Stromal cell of bone marrow (primary cell): ENCODE measurements at regions not wholly inside any gene's neighbourhood (a gene's known extent, or its start where the extent isn't known, plus 50 kb on each side); places are given as distances from the start of the nearest gene placed in this dataset.
"Not testable (repeated sequence)": the region's sequence is repeated elsewhere in the genome, so short reads cannot be mapped to it uniquely, and the experiment has no call there.

ENCODE experiments used
- DNase-seq: peaks from one replicate; pipeline ENCODE4 v3.0.0-alpha.2; 2012; ENCODE audit warnings: low read depth

DNA sequence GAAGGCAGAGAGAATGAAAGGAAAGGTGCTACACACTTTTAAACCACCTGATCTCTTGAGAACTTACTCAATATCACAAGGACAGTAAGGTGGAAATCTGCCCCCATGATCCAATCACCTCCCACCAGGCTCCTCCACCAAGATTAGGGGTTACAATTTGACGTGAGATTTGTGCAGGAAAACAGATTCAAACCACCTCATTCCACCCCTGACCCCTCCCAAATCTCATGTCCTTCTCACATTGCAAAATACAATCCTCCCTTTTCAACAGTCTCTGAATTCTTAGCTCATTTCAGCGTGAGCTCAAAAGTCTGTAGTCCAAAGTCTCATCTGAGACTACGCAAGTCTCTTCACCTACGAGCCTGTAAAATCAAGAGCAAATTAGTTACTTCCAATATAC, 768.3 kb upstream of the COX7C start:
- no peak for DNase-seq

- DNase-seq: no peak
These were observed 752.4 kb upstream of the COX7C start for GRCh38 chr5:85865296-85865695.

GRCh38 chr5:85868070-85868469, 749.7 kb upstream of the COX7C start:
- DNase-seq: no peak

DNA sequence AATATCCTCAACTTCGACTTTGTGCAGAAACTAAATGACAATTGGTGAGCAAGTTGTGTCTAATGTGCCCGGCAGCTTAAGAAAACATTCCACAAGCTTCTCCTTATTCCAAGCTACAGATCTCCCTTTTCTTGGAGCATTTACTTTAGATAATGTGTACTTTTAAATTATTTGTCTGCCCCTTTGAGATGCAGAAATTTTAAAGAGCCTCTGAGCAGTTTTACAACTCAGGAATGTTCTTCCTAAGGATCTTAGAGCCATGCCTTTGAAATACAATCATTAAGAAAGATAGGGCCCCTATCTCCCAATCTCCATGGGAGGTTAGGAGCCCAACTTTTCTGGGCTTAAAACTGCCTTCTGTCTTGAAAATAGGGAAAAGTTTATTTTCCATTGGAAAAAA, 723.7 kb upstream of the COX7C start:
- no peak for DNase-seq

- DNase-seq: no peak
These were observed 721.2 kb upstream of the COX7C start for GRCh38 chr5:85896514-85896913.

DNA sequence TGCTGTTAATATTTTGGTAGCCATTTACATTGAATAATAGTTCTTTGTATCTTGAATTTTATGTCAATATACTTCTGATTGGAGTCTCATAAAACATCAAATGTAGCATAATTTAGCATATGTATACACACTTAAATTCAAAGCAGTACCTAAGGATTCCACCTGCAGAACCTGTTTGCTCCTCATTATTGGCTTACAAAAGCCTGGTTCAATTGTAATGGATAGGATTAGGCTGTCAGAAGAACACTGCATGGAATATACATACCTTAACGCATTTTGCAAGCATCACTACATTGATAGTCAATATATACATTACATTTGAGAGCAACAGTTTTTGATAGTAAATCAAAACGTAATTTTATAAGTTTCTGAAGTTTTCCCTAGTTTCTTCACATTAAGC, 711.3 kb upstream of the COX7C start:
- DNase-seq: no peak

DNA sequence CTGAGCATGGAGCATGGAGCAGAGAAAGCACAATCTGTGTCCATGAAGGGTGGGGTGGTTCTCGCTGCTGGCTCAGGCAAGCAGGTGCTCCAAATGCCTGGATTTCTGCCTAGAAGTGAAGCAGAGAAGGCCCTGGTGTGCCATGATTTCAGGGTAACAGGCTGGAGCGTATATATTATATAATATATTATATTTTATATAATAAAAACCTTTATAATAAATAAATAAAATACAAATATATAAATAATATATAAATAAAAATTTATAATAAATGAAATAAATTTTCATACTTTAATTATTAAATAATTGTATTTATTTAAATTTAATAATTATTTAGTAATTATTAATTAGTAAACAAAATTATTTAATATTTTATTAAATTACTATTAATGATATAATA, 707.4 kb upstream of the COX7C start:
- DNase-seq: no peak

- DNase-seq: no peak
These were observed 696.8 kb upstream of the COX7C start for GRCh38 chr5:85920984-85921383.

GRCh38 chr5:85921590-85921989, 696.2 kb upstream of the COX7C start:
- no peak for DNase-seq

DNA sequence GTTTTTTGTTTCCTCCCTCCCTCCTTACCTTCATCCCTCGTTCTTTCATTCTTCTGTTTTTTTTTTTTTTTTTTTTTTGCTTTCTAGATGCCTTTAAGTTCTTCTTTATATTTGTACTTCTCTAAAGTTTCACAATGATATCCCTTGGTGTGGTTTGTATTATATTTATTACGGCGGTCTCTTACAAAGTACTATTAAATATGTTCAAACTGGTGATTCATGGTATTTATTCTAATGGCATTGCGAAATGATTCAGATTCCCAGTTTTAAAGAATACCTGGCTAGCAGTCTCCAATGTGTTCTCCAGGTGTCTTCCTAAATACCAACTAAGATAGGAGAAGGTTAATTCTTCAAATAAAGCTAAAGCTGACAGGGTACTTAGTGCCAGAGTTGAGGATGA, 690.1 kb upstream of the COX7C start:
- DNase-seq: no peak

DNA sequence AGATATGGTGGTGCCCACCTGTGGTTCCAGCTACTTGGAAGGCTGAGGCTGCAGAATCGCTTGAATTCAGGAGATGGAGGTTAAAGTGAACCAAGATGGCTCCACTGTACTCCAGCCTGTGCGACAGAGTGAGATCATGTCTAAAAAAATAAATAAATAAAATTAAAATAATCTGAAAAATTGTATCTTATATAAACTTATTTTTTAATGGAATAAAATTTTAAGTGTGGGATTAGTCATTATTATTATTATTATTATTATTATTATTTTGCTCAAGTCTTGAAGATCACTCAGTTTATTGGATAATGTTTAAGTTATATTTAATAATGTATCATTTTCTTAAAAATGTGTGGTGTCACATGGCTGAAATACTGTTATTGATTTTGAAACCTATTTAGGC, 688.0 kb upstream of the COX7C start:
- DNase-seq: no peak

GRCh38 chr5:85931220-85931619, 686.5 kb upstream of the COX7C start:
- DNase-seq: no peak

- no peak for DNase-seq
These were observed 679.5 kb upstream of the COX7C start for GRCh38 chr5:85938201-85938600.

- no peak for DNase-seq
These were observed 666.0 kb upstream of the COX7C start for GRCh38 chr5:85951707-85952210.

GRCh38 chr5:85952680-85953079, 665.1 kb upstream of the COX7C start:
- DNase-seq: no peak

DNA sequence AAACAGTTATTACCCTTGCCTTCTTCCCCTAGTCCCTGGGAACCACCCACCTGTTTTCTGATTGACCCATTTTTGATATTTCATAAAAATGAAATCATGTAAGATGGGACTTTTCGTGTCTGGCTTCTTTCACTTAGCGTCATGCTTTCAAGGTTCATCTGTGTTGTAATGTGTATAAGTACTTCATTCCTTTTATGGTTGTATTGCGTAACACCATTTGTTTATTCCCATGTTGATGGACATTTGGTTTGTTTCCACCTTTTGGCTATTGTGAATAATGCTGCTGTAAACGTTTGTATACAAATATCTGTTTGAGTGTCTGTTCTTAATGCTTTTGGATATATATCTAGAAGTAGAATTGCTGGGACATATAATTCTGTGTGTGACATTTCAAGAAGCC, 650.1 kb upstream of the COX7C start:
- no peak for DNase-seq

DNA sequence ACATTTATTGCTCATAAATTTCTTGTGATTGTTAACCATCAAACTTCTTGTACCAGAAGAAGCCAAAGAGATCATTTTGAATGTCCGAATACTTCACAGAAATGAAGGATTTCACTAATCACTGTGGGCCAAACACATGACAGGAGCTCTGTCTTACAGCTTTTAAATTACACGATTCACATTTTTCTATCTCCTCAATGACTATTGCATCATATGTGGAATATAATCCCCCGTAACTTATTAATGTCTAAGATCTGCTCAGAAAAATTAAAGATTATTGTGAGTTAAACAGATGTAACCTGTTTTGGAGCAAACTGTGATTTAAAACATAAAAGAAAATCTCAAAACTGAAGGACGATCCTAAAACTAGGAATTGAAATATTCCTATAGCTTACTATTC, 645.2 kb upstream of the COX7C start:
- DNase-seq: no peak

DNA sequence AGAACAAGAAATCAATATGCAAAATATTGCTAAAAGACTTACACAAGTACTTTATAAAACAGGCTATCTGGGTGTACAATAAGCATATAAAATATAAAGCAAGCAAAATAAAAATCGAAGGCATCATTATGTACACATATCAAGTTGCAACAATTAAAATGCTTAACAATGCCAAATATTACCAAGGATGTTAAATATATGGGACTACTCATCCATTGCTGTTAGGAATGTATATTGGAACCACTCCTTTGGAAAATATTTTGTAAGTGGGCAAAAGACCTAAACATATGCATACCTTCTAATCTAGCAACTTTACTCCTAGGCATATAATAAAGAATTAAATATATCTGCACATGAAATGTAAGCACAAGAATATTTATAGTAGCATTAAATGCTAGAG, 632.6 kb upstream of the COX7C start:
- DNase-seq: no peak

DNA sequence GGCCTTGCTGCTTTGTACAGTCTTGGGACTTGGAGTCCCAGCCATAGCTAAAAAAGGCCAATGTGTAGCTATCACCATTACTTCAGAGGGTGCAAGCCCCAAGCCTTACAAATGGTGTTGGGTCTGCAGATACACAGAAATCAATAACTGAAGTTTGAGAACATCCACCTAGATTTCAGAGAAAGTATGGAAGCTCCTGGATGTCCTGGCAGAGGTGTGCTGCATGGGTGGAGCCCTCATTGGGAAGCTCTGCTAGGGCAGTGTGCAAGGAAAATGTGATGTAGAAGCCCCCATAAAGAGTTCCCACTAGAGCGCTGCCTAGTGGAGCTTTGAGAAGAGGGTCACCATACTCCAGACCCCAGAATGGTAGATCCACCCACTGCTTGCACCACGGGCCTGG, 626.7 kb upstream of the COX7C start:
- DNase-seq: no peak

DNA sequence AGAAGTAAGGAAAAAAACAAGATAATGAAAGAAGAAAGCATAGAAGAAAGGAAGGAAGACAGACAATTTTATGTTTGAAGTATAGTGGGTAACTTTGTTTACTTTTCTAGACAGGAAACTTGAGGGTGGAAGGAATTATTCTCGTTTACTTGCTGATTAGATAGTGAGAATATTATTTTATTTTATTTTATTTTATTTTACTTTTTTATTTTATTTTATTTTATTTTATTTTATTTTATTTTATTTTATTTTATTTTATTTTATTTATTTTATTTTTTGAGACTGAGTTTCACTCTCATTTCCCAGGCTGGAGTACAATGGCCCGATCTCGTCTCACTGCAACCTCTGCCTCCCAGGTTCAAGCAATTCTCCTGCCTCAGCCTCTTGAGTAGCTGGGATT, 623.1 kb upstream of the COX7C start:
- DNase-seq: not testable (repeated sequence)

DNA sequence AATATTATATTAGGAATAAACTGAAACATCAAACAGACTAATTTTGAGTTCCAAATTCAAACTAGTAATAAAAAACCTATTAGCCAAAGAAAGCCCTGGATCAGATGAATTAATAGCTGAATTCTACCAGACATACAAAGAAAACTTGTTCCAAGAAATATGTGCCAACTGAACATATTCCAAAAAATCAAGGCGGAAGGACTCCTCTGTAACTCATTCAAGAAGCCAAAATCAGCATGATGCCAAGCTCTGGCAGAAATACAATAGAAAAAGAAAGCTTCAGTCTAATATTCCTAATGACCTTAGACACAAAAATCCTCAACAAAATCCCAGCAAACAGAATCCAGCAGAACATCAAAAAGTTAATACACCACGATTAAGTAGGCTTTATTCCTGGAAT, 619.1 kb upstream of the COX7C start:
- no peak for DNase-seq

DNA sequence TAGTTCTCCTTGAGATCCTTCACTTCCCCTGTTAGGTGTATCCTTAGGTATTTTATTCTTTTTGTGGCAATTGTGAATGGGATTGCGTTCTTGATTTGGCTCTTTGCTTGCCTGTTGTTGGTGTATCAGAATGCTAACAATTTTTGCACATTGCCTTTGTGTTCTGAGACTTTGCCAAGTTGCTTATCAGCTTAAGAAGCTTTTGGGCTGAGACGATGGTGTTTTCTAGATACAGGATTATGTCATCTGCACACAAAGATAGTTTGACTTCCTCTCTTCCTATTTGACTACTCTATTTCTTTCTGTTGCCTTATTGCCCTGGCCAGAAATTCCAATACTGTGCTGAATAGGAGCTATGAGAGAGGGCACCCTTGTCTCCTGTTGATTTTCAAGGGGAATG, 609.4 kb upstream of the COX7C start:
- DNase-seq: no peak

GRCh38 chr5:86008704-86009103, 609.0 kb upstream of the COX7C start:
- DNase-seq: no peak

DNA sequence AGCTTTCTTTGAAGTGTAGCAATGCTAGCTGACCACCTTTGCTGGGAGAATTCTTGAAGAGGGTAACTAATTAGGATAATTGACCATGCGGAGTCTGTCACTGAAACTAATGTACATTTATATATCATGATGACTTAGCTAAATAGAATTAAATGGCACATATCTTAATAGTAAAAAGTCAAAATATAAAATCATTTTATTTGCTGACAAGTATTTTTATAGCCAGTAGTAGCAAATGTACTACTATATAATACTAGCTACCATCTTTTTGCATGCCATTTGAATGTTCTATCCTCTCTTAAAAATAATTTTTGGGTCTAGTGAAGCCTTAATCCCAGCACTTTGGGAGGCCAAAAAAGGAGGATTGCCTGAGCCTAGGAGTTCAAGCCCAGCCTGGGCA, 605.8 kb upstream of the COX7C start:
- DNase-seq: no peak

- no peak for DNase-seq
These were observed 588.4 kb upstream of the COX7C start for GRCh38 chr5:86029308-86029707.
